ENCODE measurements at regions not wholly inside any gene's neighbourhood (a gene's known extent, or its start where the extent isn't known, plus 50 kb on each side); places are given as distances from the start of the nearest gene placed in this dataset.

- Histone ChIP-seq H3K27ac (ENCODE audit: control insufficient read depth, insufficient read depth) (no peak overlapping the region), H4K20me1 (ENCODE audit: control insufficient read depth, insufficient read depth) (no peaks in the 10 kb centered on the region), H3K4me1 (ENCODE audit: control insufficient read depth, insufficient read depth, low read length) (no peaks in the 10 kb centered on the region), H3K36me3 (ENCODE audit: control insufficient read depth in 2 of 2, insufficient read depth in 2 of 2, low read length in 1 of 2) (no peaks in the 10 kb centered on the region), H3K4me2 (ENCODE audit: control insufficient read depth, insufficient read depth) (no peak overlapping the region), H3K9me3 (replicated peaks; ENCODE audit: control insufficient read depth, insufficient read depth, low read length) (no peaks in the 10 kb centered on the region), H2AFZ (ENCODE audit: control insufficient read depth, low read depth, low read length) (no peak overlapping the region), H3K79me2 (ENCODE audit: control insufficient read depth, insufficient read depth, low read length) (no peaks in the 10 kb centered on the region), H3K27me3 (replicated peaks in 1 of 2; ENCODE audit: control insufficient read depth in 2 of 2, insufficient read depth in 2 of 2, low read length in 1 of 2) (no peaks in the 10 kb centered on the region), H3K4me3 (no peak overlapping the region), H3K9ac (ENCODE audit: control insufficient read depth, insufficient read depth, low read length) (no peak overlapping the region)
- DNase-seq (ENCODE audit: low read depth, low spot score) (no peak), ATAC-seq (no peak), FAIRE-seq (no peak)
- 100% methylated on average over 2 of the region's 2 CpGs for WGBS (ENCODE audit: insufficient coverage, insufficient replicate concordance, low lambda C conversion rate, missing lambda C conversion rate)
- ChIA-PET SMC1A (ENCODE audit: uncharacterized antibody, unreplicated experiment) (no interaction called here), POLR2A (no interaction called here), RAD21 (ENCODE audit: unreplicated experiment) (no interaction called here), CTCF (no interaction called here)
- BruUV-seq (replicated peaks) = no TSS peak
- intact Hi-C loops (cut with micrococcal nuclease; ENCODE audit: unreplicated experiment) = no loop called here
- in situ Hi-C loops (cut with MboI) = no loop called here
- TF ChIP-seq SPI1 (IDR thresholded peaks at IDR 0.05; ENCODE audit: borderline replicate concordance, insufficient read depth, low read depth, low read length) (no peak), FOS (IDR thresholded peaks at IDR 0.05; ENCODE audit: borderline replicate concordance, extremely low read depth, insufficient read length) (no peak), SIX5 (IDR thresholded peaks at IDR 0.05; ENCODE audit: low read depth, low read length, severe bottlenecking) (no peak), CUX1 (IDR thresholded peaks at IDR 0.05; ENCODE audit: insufficient replicate concordance, low read depth, low read length) (no peak), PAX8 (IDR thresholded peaks at IDR 0.05) (no peak), ASH2L (IDR thresholded peaks at IDR 0.05; ENCODE audit: borderline replicate concordance, low read depth) (no peak), RELA (IDR thresholded peaks at IDR 0.05; ENCODE audit: borderline replicate concordance, partially characterized antibody) (no peak), ZNF592 (IDR thresholded peaks at IDR 0.05) (no peak), MEF2A (IDR thresholded peaks at IDR 0.05; ENCODE audit: insufficient read depth, low read depth, low read length) (no peak), CHD1 (IDR thresholded peaks at IDR 0.05; ENCODE audit: low read depth, low read length) (no peak), RBBP5 (conservative IDR thresholded peaks at IDR 0.05) (no peak)
- TF ChIP-seq, protein P1, sequence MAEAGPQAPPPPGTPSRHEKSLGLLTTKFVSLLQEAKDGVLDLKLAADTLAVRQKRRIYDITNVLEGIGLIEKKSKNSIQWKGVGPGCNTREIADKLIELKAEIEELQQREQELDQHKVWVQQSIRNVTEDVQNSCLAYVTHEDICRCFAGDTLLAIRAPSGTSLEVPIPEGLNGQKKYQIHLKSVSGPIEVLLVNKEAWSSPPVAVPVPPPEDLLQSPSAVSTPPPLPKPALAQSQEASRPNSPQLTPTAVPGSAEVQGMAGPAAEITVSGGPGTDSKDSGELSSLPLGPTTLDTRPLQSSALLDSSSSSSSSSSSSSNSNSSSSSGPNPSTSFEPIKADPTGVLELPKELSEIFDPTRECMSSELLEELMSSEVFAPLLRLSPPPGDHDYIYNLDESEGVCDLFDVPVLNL (IDR thresholded peaks at IDR 0.05; ENCODE audit: low read depth, low read length) = no peak
Measured at GRCh38 chr1:83531521-83532309, 467.2 kb downstream of the TTLL7 start.
